Bronchial epithelial cell (primary cell): ENCODE measurements at regions not wholly inside any gene's neighbourhood (a gene's known extent, or its start where the extent isn't known, plus 50 kb on each side); places are given as distances from the start of the nearest gene placed in this dataset.

Experiments used
- DNase-seq: peaks from one replicate; pipeline ENCODE4 v3.0.0-alpha.2; 2010; ENCODE audit warnings: low read depth
- FAIRE-seq: peaks from 2 replicates; lab custom pipeline; 2011; peaks lifted over from hg19 to GRCh38; lab: Jason Lieb, UNC
- H3K27me3 ChIP-seq: 2 replicates; pipeline ENCODE4 v1.5.1; 2011; ENCODE audit warnings: low read length; ENCODE audit not compliant: control insufficient read depth, insufficient read depth
- H3K36me3 ChIP-seq: 2 replicates; pipeline ENCODE4 v1.5.1; 2011; ENCODE audit warnings: low read length; ENCODE audit not compliant: control insufficient read depth, insufficient read depth
- H3K4me3 ChIP-seq: 2 replicates; pipeline ENCODE4 v1.5.1; 2011; ENCODE audit warnings: mild to moderate bottlenecking, low read depth, low read length, control low read depth
- CTCF ChIP-seq: IDR thresholded peaks from 2 replicates; pipeline ENCODE4 v1.5.1; 2011; ENCODE audit warnings: mild to moderate bottlenecking, moderate library complexity, low read length, control low read depth, inconsistent platforms; ENCODE audit not compliant: insufficient read depth, severe bottlenecking

- no peak for DNase-seq
- no peak for TF ChIP-seq CTCF
- peaks cover 3% of the 10 kb centered on the region for H3K27me3 ChIP-seq
- no peak overlapping the region for H3K4me3 ChIP-seq
- FAIRE-seq, result no peak
- no peaks in the 10 kb centered on the region for H3K36me3 ChIP-seq
Observed at GRCh38 chr9:89721971-89722530, 117.2 kb downstream of the GADD45G start.

DNA sequence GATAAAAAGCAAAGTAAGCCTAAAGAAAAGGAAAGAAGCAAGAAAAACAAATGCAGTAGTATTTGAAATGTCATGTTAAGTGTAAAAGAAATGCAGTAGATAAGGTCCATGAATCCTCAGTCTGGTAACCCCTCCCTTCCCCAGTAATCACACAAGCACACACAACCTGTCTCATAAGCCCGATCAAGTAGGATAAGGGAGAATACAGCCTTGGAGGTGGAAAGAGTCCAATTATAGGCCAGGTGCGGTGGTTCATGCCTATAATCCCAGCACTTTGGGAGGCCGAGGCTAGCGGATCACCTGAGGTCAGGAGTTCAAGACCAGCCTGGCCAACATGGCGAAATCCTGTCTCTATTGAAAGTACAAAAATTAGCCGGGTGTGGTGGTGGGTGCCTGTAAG, 117.9 kb downstream of the GADD45G start:
- no peak overlapping the region for H3K4me3 ChIP-seq
- FAIRE-seq, result no peak
- DNase-seq, result no peak
- H3K36me3 ChIP-seq, result no peaks in the 10 kb centered on the region
- peaks cover 3% of the 10 kb centered on the region for H3K27me3 ChIP-seq
- TF ChIP-seq CTCF, result no peak

DNA sequence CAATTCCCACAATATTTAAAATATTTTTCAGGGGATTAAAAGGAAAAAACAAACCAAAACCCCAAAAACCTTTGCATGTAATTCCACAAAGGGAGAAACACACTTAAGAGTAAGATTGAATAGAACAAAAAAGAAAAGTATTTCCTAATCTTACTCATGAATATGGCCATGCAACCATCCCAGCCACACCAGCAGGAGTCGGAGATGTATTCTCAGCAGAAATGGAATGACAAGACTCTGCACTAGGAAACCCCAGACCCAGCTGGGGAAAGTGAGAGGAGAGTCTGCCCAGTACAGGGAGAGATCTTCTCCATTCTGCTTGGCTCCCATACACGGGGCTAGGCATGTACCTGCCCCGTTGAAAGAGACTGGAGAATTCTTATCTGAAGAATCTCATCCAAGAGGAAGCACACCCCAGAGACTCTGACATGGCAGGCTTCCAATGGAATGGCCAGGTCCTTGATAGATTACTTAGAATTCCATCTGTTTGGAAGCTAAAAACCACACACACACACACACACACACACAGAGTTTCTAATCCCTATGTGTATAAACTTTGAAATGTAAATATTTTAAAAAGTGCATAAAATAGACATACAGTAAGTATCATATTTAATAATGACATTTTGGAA, 118.8 kb downstream of the GADD45G start:
- DNase-seq (no peak), FAIRE-seq (no peak)
- TF ChIP-seq CTCF, result no peak
- no peak overlapping the region for H3K4me3 ChIP-seq
- H3K27me3 ChIP-seq, result peaks cover 3% of the 10 kb centered on the region
- no peaks in the 10 kb centered on the region for H3K36me3 ChIP-seq

- FAIRE-seq (no peak), DNase-seq (no peak)
- Histone ChIP-seq H3K27me3 (peaks cover 3% of the 10 kb centered on the region), H3K36me3 (no peaks in the 10 kb centered on the region), H3K4me3 (no peak overlapping the region)
- TF ChIP-seq CTCF, result no peak
Observed at GRCh38 chr9:89724659-89725058, 119.8 kb downstream of the GADD45G start.

DNA sequence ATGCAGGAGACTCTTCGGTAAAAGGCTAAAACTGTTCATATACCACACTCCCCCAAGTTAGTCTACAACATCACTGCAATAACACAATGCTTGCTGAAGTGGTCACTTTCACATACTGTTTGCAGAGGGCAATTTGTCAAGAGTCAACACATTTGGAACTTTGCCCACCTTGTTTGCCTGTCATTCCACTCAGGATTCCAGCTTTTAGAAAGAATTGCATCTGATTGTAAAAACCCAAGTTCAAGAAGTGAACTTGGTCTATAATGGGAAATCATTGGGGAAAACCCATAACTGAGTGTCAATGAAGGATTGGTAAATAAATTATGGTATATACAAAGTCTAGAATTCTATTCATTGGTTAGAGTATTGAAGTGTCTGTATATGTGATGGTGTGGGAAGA, 120.5 kb downstream of the GADD45G start:
- no peak for TF ChIP-seq CTCF
- FAIRE-seq (no peak), DNase-seq (no peak)
- H3K27me3 ChIP-seq, result peaks cover 3% of the 10 kb centered on the region
- H3K4me3 ChIP-seq, result no peak overlapping the region
- no peaks in the 10 kb centered on the region for H3K36me3 ChIP-seq
